ENCODE measurements at regions not wholly inside any gene's neighbourhood (a gene's known extent, or its start where the extent isn't known, plus 50 kb on each side); places are given as distances from the start of the nearest gene placed in this dataset.
"Not testable (repeated sequence)": the region's sequence is repeated elsewhere in the genome, so short reads cannot be mapped to it uniquely, and the experiment has no call there.

DNA sequence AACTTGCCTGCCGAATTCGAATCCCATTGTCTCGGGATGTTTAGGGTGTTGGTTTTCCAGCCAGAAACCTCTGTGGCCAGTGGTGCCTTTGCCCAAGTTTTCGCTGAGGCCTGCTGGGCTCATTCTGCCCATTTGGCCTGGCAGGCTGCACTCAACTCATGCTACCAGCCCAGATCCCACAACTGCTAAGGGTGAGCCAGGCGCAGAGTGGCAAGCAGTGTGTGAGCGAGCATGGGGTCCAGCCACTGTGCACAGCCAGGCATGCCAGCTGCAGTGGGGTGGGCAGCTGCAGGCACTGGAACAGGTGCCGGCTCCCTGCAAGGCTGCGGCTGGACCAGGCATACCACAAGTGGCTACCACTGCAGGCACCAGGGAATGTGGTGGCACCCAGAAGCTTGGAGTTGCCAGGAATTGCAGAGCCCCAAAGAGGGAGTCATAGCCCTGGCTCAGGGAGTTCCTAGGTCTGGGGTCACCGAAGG lies 151.4 kb upstream of the P2RY1 start:
- DNase-seq, result no peak
- Histone ChIP-seq H3K27me3 (ENCODE audit: control insufficient read depth, insufficient read depth, low read length) (no peaks in the 10 kb centered on the region), H3K4me3 (ENCODE audit: insufficient read depth, low read depth, low read length) (no peak overlapping the region), H3K36me3 (replicated peaks; ENCODE audit: control insufficient read depth, insufficient read depth, low read length) (no peaks in the 10 kb centered on the region)

DNA sequence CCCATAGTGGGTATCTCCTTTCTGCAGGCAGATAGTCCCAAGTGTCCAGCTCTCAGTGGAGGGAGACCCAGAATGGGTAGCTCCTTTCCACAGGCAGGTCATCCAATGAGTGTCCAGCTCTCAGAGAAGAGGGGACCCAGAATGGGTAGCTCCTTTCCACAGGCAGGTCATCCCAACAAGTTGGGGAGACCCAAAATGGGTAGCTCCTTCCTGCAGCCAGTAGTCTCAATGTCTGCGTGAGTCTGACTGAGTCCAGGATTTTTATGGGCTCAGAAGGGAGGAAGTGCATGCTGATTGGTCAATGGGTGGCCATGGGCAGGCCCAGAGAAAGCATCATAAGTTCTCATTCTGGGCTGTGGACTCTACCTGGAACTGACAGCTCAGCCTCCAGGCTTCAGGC lies 150.7 kb upstream of the P2RY1 start:
- no peaks in the 10 kb centered on the region for H3K36me3 ChIP-seq (replicated peaks; ENCODE audit: control insufficient read depth, insufficient read depth, low read length)
- no peak overlapping the region for H3K4me3 ChIP-seq (ENCODE audit: insufficient read depth, low read depth, low read length)
- no peaks in the 10 kb centered on the region for H3K27me3 ChIP-seq (ENCODE audit: control insufficient read depth, insufficient read depth, low read length)
- no peak for DNase-seq

DNA sequence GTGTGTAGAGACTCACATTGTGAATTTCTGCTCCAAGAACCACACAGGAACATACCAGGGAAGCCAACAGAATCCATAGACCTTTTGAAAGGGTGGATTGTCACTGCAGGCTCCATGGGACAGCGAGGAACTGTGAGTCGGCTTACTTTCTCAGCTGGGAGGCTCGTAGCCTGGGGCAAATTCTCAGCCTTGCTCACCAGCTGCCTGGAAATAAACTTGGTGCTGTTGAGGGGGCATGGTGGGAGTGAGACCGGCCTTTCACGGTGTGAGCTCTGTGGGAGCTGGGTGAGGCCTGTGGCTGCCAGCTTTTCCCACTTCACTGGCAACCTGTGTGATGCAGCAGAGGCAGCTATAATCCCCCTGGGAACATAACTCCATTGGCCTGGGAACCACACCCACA lies 146.6 kb upstream of the P2RY1 start:
- H3K27me3 ChIP-seq (ENCODE audit: control insufficient read depth, insufficient read depth, low read length), result no peaks in the 10 kb centered on the region
- H3K36me3 ChIP-seq (replicated peaks; ENCODE audit: control insufficient read depth, insufficient read depth, low read length), result no peaks in the 10 kb centered on the region
- no peak for DNase-seq
- no peak overlapping the region for H3K4me3 ChIP-seq (ENCODE audit: insufficient read depth, low read depth, low read length)

DNA sequence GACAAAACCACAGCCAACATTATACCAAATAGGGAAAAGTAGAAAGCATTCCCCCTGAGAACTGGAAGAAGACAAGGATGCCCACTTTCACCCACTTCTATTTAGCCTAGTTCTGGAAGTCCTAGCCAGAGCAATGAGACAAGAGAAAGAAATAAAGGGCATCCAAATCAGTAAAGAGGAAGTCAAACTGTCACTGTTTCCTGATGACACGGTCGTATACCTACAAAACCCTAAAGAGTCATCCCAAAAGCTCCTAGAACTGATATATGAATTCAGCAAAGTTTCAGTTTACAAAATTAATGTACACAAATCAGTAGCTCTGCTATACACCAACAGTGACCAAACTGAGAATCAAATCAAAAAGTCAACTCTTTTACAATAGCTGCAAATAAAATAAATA lies 142.6 kb upstream of the P2RY1 start:
- not testable (repeated sequence) for H3K36me3 ChIP-seq (replicated peaks; ENCODE audit: control insufficient read depth, insufficient read depth, low read length); H3K4me3 ChIP-seq (ENCODE audit: insufficient read depth, low read depth, low read length); DNase-seq; H3K27me3 ChIP-seq (ENCODE audit: control insufficient read depth, insufficient read depth, low read length)

DNA sequence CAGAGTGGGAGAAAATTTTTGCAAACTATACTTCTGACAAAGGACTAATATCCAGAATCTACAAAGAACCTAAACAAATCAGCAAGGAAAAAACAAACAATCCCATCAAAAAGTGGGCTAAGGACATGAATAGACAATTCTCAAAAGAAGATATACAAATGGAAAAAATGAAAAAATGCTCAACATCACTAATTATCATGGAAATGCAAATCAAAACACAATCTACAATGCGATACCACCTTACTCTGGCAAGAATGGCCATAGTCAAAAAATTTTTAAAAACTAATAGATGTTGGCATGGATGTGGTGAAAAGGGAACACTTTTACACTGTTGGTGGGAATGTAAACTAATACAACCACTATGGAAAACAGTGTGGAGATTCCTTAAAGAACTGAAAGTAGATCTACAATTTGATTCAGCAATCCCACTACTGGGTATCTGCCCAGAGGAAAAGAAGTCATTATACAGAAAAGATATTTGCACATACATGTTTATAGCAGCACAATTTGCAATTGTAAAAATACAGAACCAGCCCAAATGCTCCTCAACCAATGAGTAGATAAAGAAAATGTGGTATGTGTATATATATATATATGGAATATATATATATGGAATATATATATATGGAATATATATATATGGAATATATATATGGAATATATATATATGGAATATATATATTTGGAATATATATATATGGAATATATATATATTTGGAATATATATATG lies 141.2 kb upstream of the P2RY1 start:
- H3K27me3 ChIP-seq (ENCODE audit: control insufficient read depth, insufficient read depth, low read length); H3K4me3 ChIP-seq (ENCODE audit: insufficient read depth, low read depth, low read length); H3K36me3 ChIP-seq (replicated peaks; ENCODE audit: control insufficient read depth, insufficient read depth, low read length); DNase-seq: not testable (repeated sequence)

DNA sequence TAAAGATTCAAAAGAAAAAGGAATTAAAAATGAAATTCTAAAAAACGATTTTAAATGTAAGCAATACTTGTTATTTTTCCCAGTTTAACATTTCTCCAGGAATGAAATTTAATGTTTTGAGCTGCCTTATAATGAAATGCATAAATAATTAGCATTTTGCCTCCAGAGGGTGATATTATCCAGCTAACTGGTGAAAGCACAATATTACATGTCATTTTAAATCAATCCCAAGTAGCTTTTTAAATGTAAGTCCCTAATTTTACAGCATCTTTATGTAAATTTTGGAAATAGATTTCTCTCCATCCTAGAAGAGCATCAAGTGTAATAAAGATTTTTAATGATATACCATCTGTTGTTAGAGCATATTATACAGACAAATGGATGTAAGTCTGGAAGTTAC lies 139.1 kb upstream of the P2RY1 start:
- Histone ChIP-seq H3K4me3 (ENCODE audit: insufficient read depth, low read depth, low read length) (no peak overlapping the region), H3K36me3 (replicated peaks; ENCODE audit: control insufficient read depth, insufficient read depth, low read length) (no peaks in the 10 kb centered on the region), H3K27me3 (ENCODE audit: control insufficient read depth, insufficient read depth, low read length) (no peaks in the 10 kb centered on the region)
- no peak for DNase-seq

DNA sequence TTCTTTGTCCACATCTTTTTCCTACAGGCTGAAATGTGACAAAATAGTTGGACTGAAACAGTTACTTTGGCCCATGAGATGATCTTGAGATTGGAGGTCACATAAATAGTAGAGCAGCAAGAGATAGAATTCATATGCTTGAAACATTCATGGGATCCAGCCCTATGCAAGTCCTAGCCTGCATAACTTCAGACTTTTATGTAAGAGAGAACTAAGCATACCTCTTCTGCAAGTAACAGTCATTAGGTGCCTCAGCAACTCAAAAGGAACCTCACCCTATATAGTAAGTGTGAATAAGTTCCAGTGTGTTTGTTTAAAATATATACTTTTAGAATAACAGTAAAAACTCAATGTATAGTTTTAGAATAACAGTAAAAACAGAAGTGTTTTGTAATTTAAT lies 138.0 kb upstream of the P2RY1 start:
- DNase-seq, result no peak
- no peak overlapping the region for H3K4me3 ChIP-seq (ENCODE audit: insufficient read depth, low read depth, low read length)
- no peaks in the 10 kb centered on the region for H3K27me3 ChIP-seq (ENCODE audit: control insufficient read depth, insufficient read depth, low read length)
- H3K36me3 ChIP-seq (replicated peaks; ENCODE audit: control insufficient read depth, insufficient read depth, low read length), result no peaks in the 10 kb centered on the region

DNA sequence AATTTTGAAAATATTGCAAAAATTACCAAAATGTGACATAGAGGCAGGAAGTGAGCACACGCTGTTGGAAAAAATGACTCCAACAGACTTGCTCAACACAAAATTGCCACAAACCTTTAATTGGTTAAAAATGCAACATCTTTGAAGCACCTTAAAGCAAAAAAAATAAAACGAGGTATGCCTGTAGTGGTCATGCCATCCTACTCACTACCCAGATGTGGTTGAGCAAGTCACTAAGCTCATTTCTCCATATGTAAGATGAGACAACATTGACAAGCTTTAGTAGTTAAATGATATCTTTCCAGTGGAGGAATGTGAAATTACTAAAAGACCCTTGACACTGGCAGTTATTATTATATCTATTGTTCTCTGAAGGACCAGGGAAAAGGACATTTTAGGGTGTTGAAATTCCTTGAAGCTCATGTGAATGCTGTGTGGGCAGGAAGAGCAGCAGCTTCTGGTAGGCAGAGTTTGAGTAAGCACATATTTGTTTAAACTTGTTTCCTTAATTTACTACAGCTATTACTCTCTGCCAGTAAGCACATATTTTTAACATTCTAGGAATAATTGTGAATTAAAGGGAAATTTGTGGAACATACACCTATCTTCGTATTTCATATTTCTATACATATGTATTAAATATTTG lies 131.6 kb upstream of the P2RY1 start:
- Histone ChIP-seq H3K4me3 (ENCODE audit: insufficient read depth, low read depth, low read length) (no peak overlapping the region), H3K36me3 (replicated peaks; ENCODE audit: control insufficient read depth, insufficient read depth, low read length) (no peaks in the 10 kb centered on the region), H3K27me3 (ENCODE audit: control insufficient read depth, insufficient read depth, low read length) (no peaks in the 10 kb centered on the region)
- no peak for DNase-seq

DNA sequence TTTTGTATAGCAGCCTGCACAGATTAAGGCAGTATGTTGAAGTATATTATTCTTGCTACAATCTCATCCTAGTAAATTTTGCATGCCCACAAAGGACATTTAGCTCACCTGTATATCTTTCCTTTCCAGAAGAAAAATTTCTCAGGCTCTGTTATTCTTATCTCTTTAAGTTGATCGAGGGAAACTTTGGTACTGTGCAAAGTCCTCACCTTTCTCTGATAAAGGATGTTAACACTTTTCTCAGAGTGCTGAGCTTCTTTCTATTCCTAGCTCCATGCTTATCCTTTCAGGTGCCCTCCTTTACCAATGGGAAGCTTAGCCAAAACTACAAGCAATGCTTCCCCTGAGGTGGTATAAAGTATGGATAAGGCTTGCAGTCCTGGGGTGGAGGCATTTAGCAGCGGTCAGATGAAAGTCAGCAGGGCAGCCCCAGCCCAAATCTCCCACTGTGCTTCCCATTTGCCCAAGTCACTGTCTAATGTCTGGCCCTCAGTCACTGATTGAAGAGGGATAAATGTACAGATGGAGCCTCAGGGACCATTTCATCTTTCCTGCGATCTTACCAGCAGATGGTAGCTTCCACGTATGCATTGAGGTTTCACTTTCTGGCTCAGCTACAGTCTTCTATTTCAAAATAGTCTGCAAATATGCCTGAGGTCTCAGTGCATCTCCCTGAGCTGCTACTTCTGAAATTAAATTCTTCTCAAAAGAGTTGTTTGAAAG lies 127.8 kb upstream of the P2RY1 start:
- no peak overlapping the region for H3K4me3 ChIP-seq (ENCODE audit: insufficient read depth, low read depth, low read length)
- H3K36me3 ChIP-seq (replicated peaks; ENCODE audit: control insufficient read depth, insufficient read depth, low read length), result no peaks in the 10 kb centered on the region
- no peaks in the 10 kb centered on the region for H3K27me3 ChIP-seq (ENCODE audit: control insufficient read depth, insufficient read depth, low read length)
- no peak for DNase-seq

DNA sequence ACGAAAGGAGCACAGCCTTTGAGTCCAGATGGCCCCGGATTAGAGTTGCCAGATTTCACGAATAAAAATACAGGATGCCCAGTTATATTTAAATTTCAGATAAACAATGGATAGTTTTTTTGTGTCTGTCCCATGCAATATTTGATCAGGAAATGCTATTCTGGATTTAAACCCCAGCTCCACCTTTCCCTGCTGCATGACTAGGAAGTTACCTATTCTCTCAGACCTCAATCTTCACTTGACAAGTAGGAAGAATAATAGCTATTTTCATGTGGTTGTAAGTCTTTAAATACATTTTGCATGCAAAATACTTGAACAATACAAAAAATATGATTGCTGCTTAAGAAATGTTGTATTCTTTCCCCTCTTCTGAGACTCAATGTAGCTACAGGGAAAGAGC lies 125.3 kb upstream of the P2RY1 start:
- Histone ChIP-seq H3K4me3 (ENCODE audit: insufficient read depth, low read depth, low read length) (no peak overlapping the region), H3K36me3 (replicated peaks; ENCODE audit: control insufficient read depth, insufficient read depth, low read length) (no peaks in the 10 kb centered on the region), H3K27me3 (ENCODE audit: control insufficient read depth, insufficient read depth, low read length) (no peaks in the 10 kb centered on the region)
- no peak for DNase-seq

DNA sequence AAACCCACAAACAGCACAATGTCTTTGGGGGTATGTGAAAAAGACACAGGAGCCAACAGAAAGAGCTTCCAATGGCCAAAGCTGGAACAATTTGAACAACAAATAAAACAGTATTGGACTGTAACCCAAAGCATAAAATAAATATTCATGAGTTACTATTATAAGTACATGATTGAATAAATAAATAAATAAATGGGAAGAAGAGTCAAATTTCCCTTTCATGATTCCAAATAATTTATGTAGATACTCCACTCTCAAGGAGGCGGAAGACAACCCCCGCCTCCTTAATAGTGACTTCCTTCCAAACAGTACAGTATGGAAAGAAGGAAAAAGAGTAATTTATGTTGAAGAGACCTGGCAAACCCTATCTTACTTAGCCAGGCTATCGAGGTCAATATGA lies 124.4 kb upstream of the P2RY1 start:
- no peaks in the 10 kb centered on the region for H3K36me3 ChIP-seq (replicated peaks; ENCODE audit: control insufficient read depth, insufficient read depth, low read length)
- no peaks in the 10 kb centered on the region for H3K27me3 ChIP-seq (ENCODE audit: control insufficient read depth, insufficient read depth, low read length)
- no peak for DNase-seq
- H3K4me3 ChIP-seq (ENCODE audit: insufficient read depth, low read depth, low read length), result no peak overlapping the region

DNA sequence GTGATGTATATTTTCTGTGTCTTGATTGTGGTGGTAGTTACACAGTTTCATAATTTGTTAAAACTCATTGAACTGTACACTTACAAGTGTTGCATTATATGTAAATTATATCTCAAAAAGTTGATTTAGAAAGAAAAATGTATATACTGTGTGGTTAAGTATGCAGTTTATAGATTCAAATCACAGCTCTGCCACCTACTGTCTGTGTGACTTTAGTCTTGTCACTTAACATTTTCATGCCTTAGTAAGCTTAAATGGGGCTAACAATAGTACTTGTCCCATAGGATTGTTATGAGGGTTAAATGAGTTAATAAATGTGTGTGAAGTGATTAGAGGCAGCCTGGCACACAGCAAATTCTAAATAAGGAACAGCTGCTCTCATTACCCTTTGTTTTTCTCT lies 120.9 kb upstream of the P2RY1 start:
- no peaks in the 10 kb centered on the region for H3K27me3 ChIP-seq (ENCODE audit: control insufficient read depth, insufficient read depth, low read length)
- no peak for DNase-seq
- H3K4me3 ChIP-seq (ENCODE audit: insufficient read depth, low read depth, low read length), result no peak overlapping the region
- no peaks in the 10 kb centered on the region for H3K36me3 ChIP-seq (replicated peaks; ENCODE audit: control insufficient read depth, insufficient read depth, low read length)

DNA sequence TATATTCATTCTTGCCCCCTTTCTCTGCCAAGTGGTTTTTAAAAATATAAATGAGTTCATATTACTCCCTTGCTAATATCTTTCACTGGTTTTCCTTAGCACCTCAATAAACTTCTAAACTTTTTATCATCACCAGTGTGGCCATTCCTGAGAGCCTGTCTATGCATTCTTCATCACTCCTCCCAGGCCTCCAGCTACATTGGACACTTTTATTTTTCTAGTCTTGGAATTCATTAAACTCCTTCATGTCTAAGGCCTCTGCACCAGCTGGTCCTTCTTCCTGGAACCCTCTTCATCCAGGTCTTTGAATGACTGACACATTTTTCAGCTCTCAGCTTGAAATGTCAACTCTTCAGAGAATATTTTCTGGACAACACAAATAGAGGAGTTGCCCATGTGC lies 120.4 kb upstream of the P2RY1 start:
- H3K4me3 ChIP-seq (ENCODE audit: insufficient read depth, low read depth, low read length), result no peak overlapping the region
- DNase-seq, result no peak
- H3K27me3 ChIP-seq (ENCODE audit: control insufficient read depth, insufficient read depth, low read length), result no peaks in the 10 kb centered on the region
- H3K36me3 ChIP-seq (replicated peaks; ENCODE audit: control insufficient read depth, insufficient read depth, low read length), result no peaks in the 10 kb centered on the region

DNA sequence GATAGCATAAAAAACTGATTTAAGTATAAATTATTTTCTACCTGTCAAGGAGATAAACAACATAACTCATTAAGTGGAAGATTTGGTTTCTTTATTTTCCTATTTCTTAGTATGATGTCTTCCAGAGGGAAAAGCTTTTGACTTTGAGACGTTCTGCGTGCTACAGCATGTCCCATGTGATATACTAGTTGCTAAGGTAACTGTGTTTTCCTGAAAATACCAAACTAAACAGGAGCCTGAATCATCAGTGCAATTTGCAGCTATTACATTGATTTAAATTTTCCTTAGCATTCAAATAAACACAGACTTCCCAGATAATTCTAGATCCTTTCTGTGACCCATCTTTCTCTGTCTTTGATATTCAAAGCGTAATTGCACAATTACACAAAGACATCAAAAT lies 117.7 kb upstream of the P2RY1 start:
- Histone ChIP-seq H3K36me3 (replicated peaks; ENCODE audit: control insufficient read depth, insufficient read depth, low read length) (no peaks in the 10 kb centered on the region), H3K4me3 (ENCODE audit: insufficient read depth, low read depth, low read length) (no peak overlapping the region)

DNA sequence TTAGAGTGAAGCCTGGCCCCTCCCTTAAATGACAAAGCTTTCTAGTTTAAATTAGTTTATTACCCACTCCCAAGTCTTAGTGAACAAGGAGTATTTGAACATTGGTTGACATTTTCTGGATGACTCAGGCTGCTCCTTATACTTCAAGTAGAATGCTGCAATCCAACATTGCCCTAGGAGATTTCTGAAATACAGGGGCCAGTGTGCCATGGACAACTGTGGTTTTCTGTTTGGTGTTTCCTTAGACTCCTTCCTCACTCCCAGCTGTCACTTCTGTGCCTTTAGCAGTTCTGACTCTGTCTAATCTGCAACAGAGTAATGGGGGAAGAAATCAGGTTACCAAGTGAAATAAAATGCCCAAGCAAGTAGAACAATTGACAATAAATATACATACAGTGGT lies 116.1 kb upstream of the P2RY1 start:
- Histone ChIP-seq H3K4me3 (ENCODE audit: insufficient read depth, low read depth, low read length) (no peak overlapping the region), H3K27me3 (ENCODE audit: control insufficient read depth, insufficient read depth, low read length) (no peaks in the 10 kb centered on the region; the same call in 1 of the 2 replicates)

More for the DNA sequence above, 117.7 kb upstream of the P2RY1 start:
- DNase-seq, result no peak
- H3K27me3 ChIP-seq (ENCODE audit: control insufficient read depth, insufficient read depth, low read length), result no peaks in the 10 kb centered on the region; the same call in 1 of the 2 replicates

More for the DNA sequence above, 116.1 kb upstream of the P2RY1 start:
- no peaks in the 10 kb centered on the region for H3K36me3 ChIP-seq (replicated peaks; ENCODE audit: control insufficient read depth, insufficient read depth, low read length)
- no peak for DNase-seq
